Stimulated activated CD4-positive, alpha-beta T cell treated with anti-CD3 and anti-CD28 coated beads, Interleukin-12 subunit alpha, Interleukin-12 subunit beta, amount 100 ng/mL, for 4 hours (primary cell): ENCODE measurements at regions not wholly inside any gene's neighbourhood (a gene's known extent, or its start where the extent isn't known, plus 50 kb on each side); places are given as distances from the start of the nearest gene placed in this dataset.
"Not testable (repeated sequence)": the region's sequence is repeated elsewhere in the genome, so short reads cannot be mapped to it uniquely, and the experiment has no call there.

Experiments used
- DNase-seq: peaks from one replicate; pipeline ENCODE4 v3.0.0-alpha.2; 2020

- no peak for DNase-seq
Measured at GRCh38 chr6:119676961-119677360, 327.4 kb upstream of the MAN1A1 start.

DNA sequence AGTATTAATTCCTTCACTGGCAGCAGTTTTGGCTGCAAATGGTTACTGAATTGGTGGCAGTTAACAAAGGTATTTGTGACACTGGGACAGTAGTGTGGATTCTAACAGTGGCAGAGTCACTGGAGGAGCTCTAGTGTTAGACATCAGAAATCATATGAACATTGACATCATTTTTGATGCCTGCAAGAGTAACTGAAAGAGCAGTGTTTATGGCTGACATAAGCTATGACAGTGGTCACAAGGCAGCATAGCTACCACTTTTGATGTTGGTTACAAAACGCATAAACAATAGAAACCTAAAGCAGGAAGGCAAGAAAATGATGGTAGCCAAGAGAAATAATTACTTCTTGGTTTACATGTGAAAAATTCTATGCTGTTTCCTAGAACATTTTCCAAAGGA is 326.7 kb upstream of the MAN1A1 start:
- DNase-seq: no peak

DNA sequence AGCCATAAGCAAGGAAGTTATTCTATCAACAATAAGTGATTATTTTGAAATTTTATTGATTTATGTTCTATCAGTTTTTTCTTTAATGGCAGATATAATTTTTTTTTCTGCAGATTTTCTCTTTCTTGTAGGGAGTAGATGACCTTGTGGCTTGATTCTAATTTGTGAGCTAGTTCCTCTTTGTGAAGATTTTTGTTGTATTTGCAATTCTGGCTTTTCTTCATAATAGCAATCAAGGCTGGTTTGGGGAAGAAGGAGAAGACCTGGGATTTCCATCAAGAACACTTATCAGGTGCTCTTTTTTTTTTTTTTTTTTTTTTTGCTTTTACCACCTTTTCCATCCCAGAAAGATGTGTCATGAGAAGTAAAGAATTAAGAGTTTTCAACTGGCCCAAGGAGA is 324.2 kb upstream of the MAN1A1 start:
- no peak for DNase-seq

GRCh38 chr6:119672725-119673124 is 323.2 kb upstream of the MAN1A1 start:
- DNase-seq: no peak

GRCh38 chr6:119671105-119671504 is 321.5 kb upstream of the MAN1A1 start:
- DNase-seq: no peak

- DNase-seq: no peak
Measured at GRCh38 chr6:119669221-119669620, 319.7 kb upstream of the MAN1A1 start.

GRCh38 chr6:119665432-119665831 is 315.9 kb upstream of the MAN1A1 start:
- DNase-seq: not testable (repeated sequence)

- no peak for DNase-seq
Measured at GRCh38 chr6:119661628-119662027, 312.1 kb upstream of the MAN1A1 start.

GRCh38 chr6:119661078-119661477 is 311.5 kb upstream of the MAN1A1 start:
- no peak for DNase-seq

GRCh38 chr6:119658917-119659316 is 309.4 kb upstream of the MAN1A1 start:
- no peak for DNase-seq

DNA sequence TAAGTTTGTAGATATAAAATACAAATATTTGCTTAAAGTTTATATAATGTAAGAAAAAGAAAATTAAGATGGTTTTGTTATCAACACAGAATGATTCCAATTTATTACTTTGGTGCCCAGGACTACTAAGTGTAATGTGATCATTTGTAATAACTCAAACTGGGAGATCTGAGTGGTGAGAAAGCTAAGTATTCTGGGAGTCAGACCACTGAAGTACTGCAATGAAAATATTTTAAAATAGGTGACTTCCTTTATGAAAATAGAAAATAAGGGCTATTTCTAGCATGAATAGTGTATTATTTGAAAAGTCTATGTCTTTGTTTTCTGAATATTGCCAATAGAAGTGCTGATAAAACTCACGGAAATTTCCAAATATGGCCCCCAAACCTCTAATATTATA is 305.6 kb upstream of the MAN1A1 start:
- no peak for DNase-seq

- DNase-seq: no peak
Measured at GRCh38 chr6:119653329-119653728, 303.8 kb upstream of the MAN1A1 start.

DNA sequence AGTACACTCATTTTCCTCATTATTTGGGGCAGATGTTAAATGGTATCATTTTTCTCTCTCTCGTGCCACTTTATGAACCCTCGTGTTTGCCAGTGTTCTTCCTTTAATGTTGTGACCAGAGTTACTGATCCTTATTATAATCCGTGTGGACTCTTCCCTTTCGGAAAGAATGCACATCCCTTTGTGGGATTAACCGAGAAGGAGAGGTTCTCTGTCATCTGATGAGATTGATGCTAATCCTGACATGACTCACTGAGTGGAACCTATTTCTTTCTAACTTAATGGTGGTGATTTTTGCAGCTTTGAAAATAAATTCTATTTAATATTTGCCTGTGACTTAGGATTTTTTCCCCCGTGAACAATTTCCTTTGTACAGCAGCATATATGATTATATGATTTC is 300.0 kb upstream of the MAN1A1 start:
- DNase-seq: no peak

GRCh38 chr6:119647309-119647708 is 297.7 kb upstream of the MAN1A1 start:
- DNase-seq: no peak

DNA sequence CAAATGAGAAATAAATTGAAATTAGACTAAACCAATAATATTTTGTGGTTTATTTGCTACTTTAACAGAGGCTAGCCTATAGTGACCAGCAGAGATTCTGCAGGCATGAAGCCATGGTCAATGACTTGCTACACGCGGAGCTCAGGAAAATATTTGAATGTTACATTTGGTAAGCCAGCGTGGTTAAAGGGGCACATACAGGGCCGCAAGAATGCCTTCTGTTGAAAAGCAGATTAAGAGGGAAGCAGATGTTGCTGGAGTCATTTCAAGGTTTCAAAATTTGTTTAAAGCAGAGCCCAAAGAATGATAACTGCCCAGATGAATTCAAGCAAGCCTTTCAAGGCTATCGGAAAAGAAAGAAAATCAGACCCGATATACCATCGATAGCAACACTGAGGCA is 294.3 kb upstream of the MAN1A1 start:
- DNase-seq: no peak

- DNase-seq: no peak
Measured at GRCh38 chr6:119637768-119638167, 288.2 kb upstream of the MAN1A1 start.

- DNase-seq: no peak
Measured at GRCh38 chr6:119636060-119636459, 286.5 kb upstream of the MAN1A1 start.

DNA sequence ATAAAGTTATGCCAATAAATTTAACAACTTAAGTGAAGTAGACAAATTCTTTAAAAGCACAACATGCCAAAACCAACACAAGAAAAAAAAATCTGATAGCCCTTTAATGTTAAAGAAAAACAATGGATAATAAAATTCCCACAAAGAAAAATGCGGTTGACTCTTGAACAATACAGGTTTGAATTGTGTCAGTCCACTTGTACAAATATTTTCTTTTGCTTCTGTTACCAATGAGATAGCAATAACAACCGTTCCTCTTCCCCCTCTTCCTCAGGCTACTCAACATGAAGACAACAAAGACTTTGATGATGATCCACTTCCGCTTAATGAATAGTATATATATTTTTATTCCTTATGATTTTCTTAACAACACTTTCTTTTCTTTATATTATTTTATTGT is 283.9 kb upstream of the MAN1A1 start:
- DNase-seq: no peak

GRCh38 chr6:119630561-119631192 is 281.1 kb upstream of the MAN1A1 start:
- no peak for DNase-seq

DNA sequence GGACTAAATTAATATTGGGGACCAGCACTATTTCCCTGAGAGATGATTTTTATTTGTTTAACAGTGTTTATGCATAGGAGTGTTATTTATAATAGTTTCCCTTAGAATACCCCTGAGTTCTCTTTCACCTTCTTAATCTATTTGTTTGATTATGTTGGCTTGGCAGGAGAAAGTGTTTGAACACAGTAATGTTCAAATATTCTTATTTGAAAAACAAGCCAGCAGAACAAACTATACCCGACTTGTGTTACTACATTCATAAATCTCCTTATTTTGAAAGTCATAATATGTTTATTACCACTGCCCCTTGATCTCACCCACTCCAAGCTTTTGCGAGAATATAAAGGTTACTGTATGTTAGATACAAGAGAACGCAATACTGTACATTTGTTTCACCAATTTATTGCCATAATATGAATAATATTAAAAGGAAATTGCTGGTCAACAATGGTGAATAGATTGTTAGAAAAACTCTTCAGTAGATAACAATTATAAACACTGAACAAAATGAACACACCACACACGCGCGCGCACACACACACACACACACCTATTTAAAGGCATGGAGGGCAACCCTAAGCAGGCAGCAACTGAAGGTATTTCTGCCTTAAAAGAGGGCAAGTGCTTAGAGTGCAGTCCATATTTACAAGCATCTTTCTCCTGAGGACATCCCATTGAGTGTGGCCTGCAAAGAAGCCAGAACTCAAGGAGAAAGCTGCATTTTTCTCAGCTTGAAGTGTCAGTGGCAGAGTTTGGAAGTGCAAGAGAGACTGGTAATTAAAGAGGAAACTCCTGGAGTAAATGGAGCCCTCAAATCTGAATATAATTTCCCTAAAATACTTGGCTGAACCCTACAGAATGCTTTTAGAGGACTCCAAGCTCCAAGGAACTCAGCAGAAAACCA is 279.4 kb upstream of the MAN1A1 start:
- no peak for DNase-seq

DNA sequence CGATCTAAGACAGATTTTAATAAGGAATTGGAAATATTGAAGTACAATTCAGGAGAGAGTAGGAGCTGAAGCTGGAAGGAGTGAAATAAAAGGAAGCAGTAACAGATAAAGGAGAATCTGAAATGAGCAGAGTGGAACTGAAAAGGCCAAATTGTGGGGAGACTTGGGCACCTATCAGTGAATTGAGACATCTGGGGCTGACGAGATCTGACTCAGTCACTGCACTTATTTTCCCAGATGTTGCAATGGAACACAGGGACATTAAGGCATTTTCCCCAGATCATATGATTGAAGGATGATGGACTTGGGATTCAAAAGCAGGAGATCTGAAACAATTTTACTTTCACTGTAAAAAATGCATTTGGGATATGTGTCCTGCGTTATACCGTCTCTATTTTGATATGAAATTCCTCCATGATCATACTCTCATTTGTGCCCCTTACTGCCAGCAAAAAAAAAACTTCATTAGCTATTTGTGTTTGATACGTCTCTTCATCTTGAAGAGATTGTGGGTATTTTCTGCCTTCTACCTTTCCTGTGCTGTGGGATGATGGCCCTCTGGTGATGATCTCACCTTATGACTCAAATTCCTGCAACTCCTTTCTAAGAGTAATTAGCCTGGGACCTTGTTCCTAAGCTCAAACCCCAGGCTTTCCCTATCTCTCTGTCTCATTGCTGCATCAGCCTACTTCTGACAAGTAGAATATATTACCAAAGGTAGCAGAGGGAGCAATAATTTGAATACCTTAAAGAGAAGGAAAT is 278.5 kb upstream of the MAN1A1 start:
- no peak for DNase-seq

DNA sequence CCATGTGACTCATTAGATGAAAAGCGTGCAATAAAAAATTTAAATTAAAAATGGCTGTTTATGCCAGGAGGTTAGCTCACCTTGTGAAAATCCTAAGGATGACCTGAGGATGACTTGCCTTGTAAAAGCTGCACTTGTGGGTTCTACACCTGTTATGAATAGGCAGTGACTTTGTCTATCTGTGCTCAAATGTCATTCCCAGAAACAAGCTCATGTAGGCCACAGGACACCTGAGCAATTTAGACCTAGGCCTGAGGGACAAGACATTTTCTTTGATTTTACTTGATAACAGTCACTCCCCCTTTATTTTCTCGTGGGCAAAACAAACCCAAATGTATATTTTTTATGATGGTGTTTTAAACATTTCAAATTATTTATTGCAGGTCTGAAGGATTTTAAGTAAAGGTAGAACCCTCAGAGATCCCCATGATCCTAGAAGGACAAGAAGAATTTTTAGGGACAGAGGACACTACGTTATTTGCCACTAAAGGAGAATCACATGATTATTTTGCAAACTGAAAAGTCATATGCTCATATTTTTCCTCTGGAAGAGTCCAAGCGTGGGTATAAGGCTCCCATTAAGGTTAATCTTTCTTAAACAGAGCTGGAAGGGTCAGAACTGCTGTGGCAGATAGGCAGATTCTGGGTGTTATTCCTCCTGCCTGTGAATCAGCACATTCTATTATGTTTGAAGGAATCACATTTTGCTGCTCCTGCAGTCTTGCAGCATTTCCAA is 277.5 kb upstream of the MAN1A1 start:
- DNase-seq: no peak
